ENCODE measurements at regions not wholly inside any gene's neighbourhood (a gene's known extent, or its start where the extent isn't known, plus 50 kb on each side); places are given as distances from the start of the nearest gene placed in this dataset.

DNA sequence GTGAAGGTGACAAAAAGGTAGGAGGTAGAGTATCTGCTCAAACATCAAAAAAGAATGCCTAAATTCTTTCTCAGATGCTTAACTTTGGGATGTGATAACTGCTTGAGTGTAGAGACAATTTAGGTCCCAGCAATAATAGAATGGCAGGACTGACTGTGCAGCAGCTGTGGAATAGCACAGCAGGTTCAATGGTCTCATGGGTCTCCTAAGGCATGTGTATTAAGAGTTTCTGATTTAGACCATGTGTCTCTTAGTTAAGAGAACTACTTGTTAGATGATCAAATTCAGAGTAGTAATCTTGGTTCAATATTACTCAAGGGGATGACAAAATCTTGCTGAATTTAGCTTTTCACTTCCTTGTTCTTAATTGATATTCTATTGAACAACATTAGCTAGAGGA is 72.0 kb downstream of the ALX1 start:
- no peak for DNase-seq (ENCODE audit: low read depth)
- H3K4me3 ChIP-seq (ENCODE audit: low read length) = no peak overlapping the region
- no peak overlapping the region for H3K9ac ChIP-seq (ENCODE audit: low read length)
- H3K9me3 ChIP-seq (ENCODE audit: control insufficient read depth, low read length) = no peaks in the 10 kb centered on the region
- no peaks in the 10 kb centered on the region for H3K27me3 ChIP-seq (replicated peaks; ENCODE audit: control insufficient read depth, insufficient read depth, low read length)
- no peaks in the 10 kb centered on the region for H3K36me3 ChIP-seq (ENCODE audit: control insufficient read depth, insufficient read depth, low read length, severe bottlenecking)
- H3K4me1 ChIP-seq (ENCODE audit: control insufficient read depth, insufficient read depth, low read length) = no peaks in the 10 kb centered on the region

DNA sequence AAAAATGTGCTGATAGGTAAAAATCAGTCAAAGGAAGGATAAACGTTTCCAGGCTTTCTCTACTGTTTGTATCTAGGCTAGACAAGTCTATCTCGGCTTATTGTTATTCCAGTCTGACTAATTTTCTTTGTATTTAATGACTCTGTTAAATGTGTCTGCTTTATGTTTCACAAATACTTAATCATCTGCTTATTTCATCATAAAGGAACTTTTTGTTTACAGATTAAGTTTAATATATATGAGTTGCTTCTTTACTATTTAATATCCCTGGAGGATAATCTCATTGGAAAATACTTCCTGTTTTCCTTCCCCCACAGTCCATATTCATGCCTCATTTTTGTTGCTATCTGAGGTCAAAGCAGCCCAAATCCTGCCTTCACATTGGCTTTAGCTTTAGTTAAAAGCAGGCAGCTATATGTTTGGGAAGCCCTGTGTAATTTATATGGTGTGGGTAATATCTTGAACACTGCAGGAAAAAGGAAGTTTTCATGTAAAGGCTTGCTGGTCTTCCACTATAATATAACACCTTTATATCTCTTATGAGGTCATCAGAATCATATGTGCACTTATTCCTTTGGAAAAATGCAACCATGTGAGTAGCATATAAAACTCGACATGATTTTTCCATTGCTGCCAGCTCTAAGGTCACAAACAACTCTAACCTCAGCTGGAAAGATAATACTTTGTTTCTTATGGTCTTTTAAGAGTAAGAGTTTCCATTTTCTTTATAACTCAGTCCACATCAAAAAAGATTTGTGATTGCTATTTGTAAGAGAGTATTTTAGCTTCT is 76.8 kb downstream of the ALX1 start:
- no peak for DNase-seq (ENCODE audit: low read depth)
- Histone ChIP-seq H3K4me3 (ENCODE audit: low read length) (no peak overlapping the region), H3K9me3 (ENCODE audit: control insufficient read depth, low read length) (no peaks in the 10 kb centered on the region), H3K36me3 (ENCODE audit: control insufficient read depth, insufficient read depth, low read length, severe bottlenecking) (no peaks in the 10 kb centered on the region), H3K4me1 (ENCODE audit: control insufficient read depth, insufficient read depth, low read length) (no peaks in the 10 kb centered on the region), H3K9ac (ENCODE audit: low read length) (no peak overlapping the region), H3K27me3 (replicated peaks; ENCODE audit: control insufficient read depth, insufficient read depth, low read length) (no peaks in the 10 kb centered on the region)

DNA sequence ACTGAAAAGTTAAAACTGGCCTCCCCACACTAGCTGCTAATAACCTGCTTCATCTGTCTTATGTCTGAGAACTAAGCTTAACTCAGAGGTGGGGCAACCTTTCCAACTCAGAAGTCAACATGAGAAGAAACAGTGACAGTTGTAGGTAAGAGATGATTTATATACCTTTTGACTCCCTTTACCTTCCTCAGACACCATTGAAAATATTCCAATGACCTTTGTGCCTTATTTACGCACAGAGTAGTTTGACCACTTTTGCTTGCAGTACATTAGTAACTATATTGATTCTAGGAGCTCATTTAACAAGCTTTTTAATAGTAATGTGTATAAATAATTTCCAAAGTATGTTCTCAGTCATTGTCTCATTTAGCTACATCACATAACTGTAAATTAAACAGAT is 77.6 kb downstream of the ALX1 start:
- Histone ChIP-seq H3K9ac (ENCODE audit: low read length) (no peak overlapping the region), H3K4me3 (ENCODE audit: low read length) (no peak overlapping the region), H3K36me3 (ENCODE audit: control insufficient read depth, insufficient read depth, low read length, severe bottlenecking) (no peaks in the 10 kb centered on the region), H3K9me3 (ENCODE audit: control insufficient read depth, low read length) (no peaks in the 10 kb centered on the region), H3K27me3 (replicated peaks; ENCODE audit: control insufficient read depth, insufficient read depth, low read length) (no peaks in the 10 kb centered on the region), H3K4me1 (ENCODE audit: control insufficient read depth, insufficient read depth, low read length) (no peaks in the 10 kb centered on the region)
- no peak for DNase-seq (ENCODE audit: low read depth)

DNA sequence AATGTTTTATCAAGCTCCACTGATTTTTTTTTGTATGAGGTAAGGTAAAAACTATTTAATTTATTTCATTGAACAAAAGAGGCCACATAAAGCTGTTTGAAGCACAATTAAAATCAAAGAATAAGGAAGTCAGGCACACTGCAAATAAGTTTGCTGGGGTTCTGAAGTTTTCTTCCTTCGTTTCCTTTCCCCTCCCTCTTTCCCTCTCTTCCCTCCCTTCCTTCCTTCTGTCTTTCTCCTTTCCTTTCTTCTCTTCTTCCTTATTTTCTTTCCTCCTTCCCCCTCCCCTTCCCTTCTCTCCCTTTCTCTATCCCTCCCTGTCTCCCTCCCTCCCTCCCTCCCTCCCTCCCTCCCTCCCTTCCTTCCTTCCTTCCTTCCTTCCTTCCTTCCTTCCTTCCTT is 78.7 kb downstream of the ALX1 start:
- H3K9ac ChIP-seq (ENCODE audit: low read length) = no peak overlapping the region
- H3K36me3 ChIP-seq (ENCODE audit: control insufficient read depth, insufficient read depth, low read length, severe bottlenecking) = no peaks in the 10 kb centered on the region
- H3K4me1 ChIP-seq (ENCODE audit: control insufficient read depth, insufficient read depth, low read length) = no peaks in the 10 kb centered on the region
- H3K27me3 ChIP-seq (replicated peaks; ENCODE audit: control insufficient read depth, insufficient read depth, low read length) = no peaks in the 10 kb centered on the region
- H3K9me3 ChIP-seq (ENCODE audit: control insufficient read depth, low read length) = no peaks in the 10 kb centered on the region
- H3K4me3 ChIP-seq (ENCODE audit: low read length) = no peak overlapping the region
- no peak for DNase-seq (ENCODE audit: low read depth)

DNA sequence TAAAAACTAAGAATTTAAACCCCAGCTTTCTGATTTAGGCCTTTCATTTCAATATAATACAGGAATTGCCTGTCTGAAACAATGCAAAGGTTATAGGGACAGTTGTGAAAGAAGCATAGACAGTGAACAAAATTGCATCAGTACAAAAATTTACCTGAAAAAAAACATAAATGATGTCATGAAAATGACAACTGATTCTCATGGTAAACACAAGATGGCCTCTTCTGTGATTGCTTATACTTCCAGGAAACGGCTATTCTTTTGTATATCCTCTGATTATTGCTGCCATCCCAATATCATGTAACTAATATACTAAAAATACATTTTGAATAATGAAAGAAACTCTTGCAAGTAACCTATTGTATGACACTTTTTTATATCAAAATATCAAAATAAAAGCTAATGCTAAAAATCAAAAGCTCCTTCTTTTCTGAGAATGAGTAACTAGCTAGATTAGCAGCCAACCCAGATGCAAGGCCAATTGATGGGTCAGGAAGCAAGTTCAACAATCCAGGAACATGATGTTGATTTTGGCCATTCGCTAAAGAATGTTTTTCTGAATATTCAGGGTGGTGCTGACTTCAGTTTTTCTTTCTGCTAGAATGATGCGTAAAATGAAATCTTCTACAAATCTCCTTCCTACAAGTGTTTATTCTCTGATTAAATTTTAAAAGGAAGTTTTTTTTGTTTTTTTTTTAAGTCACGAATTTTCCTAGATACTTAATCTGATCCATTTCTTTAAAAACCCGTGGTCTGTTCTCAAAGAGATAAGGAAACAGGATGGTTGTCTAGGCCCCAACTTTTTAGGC is 83.6 kb downstream of the ALX1 start:
- Histone ChIP-seq H3K4me1 (ENCODE audit: control insufficient read depth, insufficient read depth, low read length) (no peaks in the 10 kb centered on the region), H3K36me3 (ENCODE audit: control insufficient read depth, insufficient read depth, low read length, severe bottlenecking) (no peaks in the 10 kb centered on the region), H3K9ac (ENCODE audit: low read length) (no peak overlapping the region), H3K27me3 (replicated peaks; ENCODE audit: control insufficient read depth, insufficient read depth, low read length) (no peaks in the 10 kb centered on the region), H3K4me3 (ENCODE audit: low read length) (no peak overlapping the region), H3K9me3 (ENCODE audit: control insufficient read depth, low read length) (no peaks in the 10 kb centered on the region)
- peak; percentile 65 for DNase-seq (ENCODE audit: low read depth)

DNA sequence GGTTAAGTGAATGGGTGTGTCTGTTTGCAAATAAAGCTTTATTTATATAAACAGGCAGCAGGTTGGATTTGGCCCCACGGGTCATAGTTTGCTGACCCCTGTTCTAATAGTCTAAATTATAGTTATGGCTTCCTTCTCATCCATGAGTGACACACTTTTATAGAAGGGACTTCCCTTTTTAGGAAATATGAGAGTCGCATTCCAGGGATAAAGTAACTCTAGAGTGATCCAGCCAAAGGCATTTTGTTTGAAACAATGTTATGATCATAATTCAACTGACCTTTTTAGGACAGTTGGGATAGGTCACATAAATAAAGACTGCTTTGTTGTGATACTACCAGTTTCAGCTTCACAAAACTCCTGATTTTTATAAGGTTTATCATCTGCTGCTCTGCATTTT is 87.9 kb downstream of the ALX1 start:
- DNase-seq (ENCODE audit: low read depth) = no peak
- no peaks in the 10 kb centered on the region for H3K9me3 ChIP-seq (ENCODE audit: control insufficient read depth, low read length)
- H3K4me1 ChIP-seq (ENCODE audit: control insufficient read depth, insufficient read depth, low read length) = peaks cover 9% of the 10 kb centered on the region
- H3K27me3 ChIP-seq (replicated peaks; ENCODE audit: control insufficient read depth, insufficient read depth, low read length) = no peaks in the 10 kb centered on the region
- H3K4me3 ChIP-seq (ENCODE audit: low read length) = no peak overlapping the region
- H3K9ac ChIP-seq (ENCODE audit: low read length) = no peak overlapping the region
- H3K36me3 ChIP-seq (ENCODE audit: control insufficient read depth, insufficient read depth, low read length, severe bottlenecking) = no peaks in the 10 kb centered on the region

DNA sequence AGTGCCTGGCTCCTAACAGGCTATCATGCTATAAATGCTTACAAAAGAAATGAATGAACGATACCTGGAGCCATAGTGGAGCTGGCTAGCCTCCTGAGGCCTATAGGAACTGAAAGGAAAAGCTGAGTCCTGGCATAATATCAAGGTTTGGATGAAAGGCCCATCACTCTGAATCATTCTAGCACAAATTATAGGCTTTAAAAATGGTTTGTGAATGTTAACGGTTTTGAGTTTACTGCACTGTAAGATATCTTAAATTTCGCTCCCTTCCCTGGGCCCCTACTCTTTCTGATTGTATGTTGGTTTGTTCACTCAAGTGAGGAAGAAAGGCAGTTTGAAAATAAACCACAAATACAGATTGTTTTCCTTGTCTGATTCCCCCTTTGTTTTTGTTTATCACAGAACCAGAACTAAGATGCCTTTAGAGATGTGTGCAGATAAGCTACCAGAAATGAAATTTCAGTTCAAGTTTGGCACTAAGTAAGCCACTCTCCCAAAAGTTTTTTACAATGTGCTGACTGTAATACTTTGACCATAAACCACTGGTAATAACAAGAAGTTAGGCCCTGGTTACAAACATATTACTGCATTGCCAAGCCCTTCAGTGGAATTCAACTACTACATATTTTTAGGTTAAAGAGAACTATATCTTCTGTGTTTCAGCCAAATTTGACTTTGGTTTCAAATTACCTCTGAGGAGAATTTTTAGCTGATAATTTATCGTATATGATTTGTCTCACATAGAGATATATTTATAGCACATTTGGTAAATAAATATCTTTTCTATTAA is 89.5 kb downstream of the ALX1 start:
- H3K4me1 ChIP-seq (ENCODE audit: control insufficient read depth, insufficient read depth, low read length) = peaks cover 9% of the 10 kb centered on the region
- no peak overlapping the region for H3K9ac ChIP-seq (ENCODE audit: low read length)
- H3K9me3 ChIP-seq (ENCODE audit: control insufficient read depth, low read length) = no peaks in the 10 kb centered on the region
- no peaks in the 10 kb centered on the region for H3K27me3 ChIP-seq (replicated peaks; ENCODE audit: control insufficient read depth, insufficient read depth, low read length)
- peak; percentile 72 for DNase-seq (ENCODE audit: low read depth)
- no peak overlapping the region for H3K4me3 ChIP-seq (ENCODE audit: low read length)
- H3K36me3 ChIP-seq (ENCODE audit: control insufficient read depth, insufficient read depth, low read length, severe bottlenecking) = no peaks in the 10 kb centered on the region

DNA sequence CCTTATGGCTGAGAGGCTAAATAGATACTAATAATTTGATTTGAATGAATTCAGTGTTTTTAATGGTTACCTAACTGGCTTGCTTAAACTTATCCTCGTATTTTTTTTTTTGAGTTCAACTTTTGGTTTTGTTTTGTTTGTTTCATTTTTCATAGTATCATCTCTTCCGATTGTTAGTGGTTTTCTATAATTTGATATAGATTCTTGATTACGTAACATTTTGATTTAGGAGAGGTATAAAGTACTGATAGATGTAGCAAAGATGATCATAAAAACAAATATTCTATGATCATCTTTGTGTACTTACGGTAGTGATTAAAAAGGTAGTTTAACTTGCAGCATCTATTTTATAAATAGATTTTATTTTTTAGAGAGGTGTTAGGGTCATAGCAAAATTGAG is 93.0 kb downstream of the ALX1 start:
- no peak overlapping the region for H3K9ac ChIP-seq (ENCODE audit: low read length)
- no peak overlapping the region for H3K4me3 ChIP-seq (ENCODE audit: low read length)
- no peak for DNase-seq (ENCODE audit: low read depth)
- peaks cover 9% of the 10 kb centered on the region for H3K4me1 ChIP-seq (ENCODE audit: control insufficient read depth, insufficient read depth, low read length)
- H3K27me3 ChIP-seq (replicated peaks; ENCODE audit: control insufficient read depth, insufficient read depth, low read length) = no peaks in the 10 kb centered on the region
- H3K9me3 ChIP-seq (ENCODE audit: control insufficient read depth, low read length) = no peaks in the 10 kb centered on the region
- H3K36me3 ChIP-seq (ENCODE audit: control insufficient read depth, insufficient read depth, low read length, severe bottlenecking) = no peaks in the 10 kb centered on the region

DNA sequence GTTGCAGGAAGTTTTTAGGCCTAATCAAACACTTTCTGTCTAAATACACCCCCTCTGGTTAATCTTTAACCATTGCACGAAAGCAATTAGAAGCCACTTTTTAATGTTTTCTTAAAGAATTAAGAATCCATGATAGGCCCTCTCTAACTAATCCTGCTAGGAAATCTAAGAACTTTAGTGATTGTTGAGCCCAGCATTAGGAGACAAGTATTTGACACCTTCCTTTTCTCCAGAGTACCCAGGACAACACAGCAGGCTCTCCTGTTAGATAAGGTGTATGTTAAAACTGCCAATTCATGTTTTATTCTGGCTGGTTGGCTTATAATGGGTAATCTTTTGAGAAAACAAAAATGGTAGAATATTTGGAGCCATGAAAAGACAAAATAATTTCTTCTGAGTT is 95.0 kb downstream of the ALX1 start:
- Histone ChIP-seq H3K9ac (ENCODE audit: low read length) (no peak overlapping the region), H3K4me3 (ENCODE audit: low read length) (no peak overlapping the region), H3K36me3 (ENCODE audit: control insufficient read depth, insufficient read depth, low read length, severe bottlenecking) (no peaks in the 10 kb centered on the region), H3K4me1 (ENCODE audit: control insufficient read depth, insufficient read depth, low read length) (no peaks in the 10 kb centered on the region), H3K9me3 (ENCODE audit: control insufficient read depth, low read length) (no peaks in the 10 kb centered on the region), H3K27me3 (replicated peaks; ENCODE audit: control insufficient read depth, insufficient read depth, low read length) (no peaks in the 10 kb centered on the region)
- no peak for DNase-seq (ENCODE audit: low read depth)

DNA sequence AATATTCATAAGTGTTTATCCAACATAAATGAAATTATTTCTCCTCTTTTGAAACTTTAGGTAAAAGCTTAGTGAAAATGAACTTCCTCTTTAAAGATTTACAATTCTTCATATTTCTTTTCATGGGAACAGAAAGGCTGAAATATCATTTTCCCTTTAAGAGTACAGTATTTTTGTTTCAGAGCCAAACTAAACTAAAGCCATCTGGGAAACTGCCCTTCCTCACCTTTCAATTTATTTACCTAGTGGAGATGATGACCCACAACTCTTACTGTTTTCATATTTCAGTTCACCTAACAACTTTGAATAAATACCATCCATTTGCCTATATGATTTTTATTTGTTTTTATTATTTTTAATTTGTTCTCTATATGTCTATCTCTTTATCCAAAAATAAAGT is 105.4 kb downstream of the ALX1 start:
- no peak for DNase-seq (ENCODE audit: low read depth)
- Histone ChIP-seq H3K4me1 (ENCODE audit: control insufficient read depth, insufficient read depth, low read length) (no peaks in the 10 kb centered on the region), H3K4me3 (ENCODE audit: low read length) (no peak overlapping the region), H3K9me3 (ENCODE audit: control insufficient read depth, low read length) (no peaks in the 10 kb centered on the region), H3K9ac (ENCODE audit: low read length) (no peak overlapping the region), H3K27me3 (replicated peaks; ENCODE audit: control insufficient read depth, insufficient read depth, low read length) (no peaks in the 10 kb centered on the region), H3K36me3 (ENCODE audit: control insufficient read depth, insufficient read depth, low read length, severe bottlenecking) (no peaks in the 10 kb centered on the region)

DNA sequence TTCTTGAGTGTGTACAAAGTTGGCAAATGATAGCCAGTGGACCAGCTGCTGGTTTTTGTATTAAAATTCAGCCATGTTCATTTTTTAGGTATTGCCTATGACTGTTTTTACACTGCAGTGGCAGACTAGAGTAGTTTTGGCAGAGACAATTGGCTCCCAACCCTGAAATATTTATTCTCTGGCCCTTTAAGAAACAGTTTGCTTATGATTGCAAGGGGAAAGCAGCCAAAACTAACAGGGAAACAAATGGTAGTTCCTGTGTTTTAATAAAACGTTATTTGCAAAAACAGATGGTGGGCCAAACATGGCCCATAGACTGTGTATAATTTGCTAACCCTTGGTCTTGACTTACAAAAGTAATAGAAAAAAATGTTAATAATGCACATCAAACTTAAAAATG is 110.2 kb downstream of the ALX1 start:
- Histone ChIP-seq H3K27me3 (replicated peaks; ENCODE audit: control insufficient read depth, insufficient read depth, low read length) (no peaks in the 10 kb centered on the region), H3K4me1 (ENCODE audit: control insufficient read depth, insufficient read depth, low read length) (no peaks in the 10 kb centered on the region)

More for the DNA sequence above, 110.2 kb downstream of the ALX1 start:
- Histone ChIP-seq H3K9ac (ENCODE audit: low read length) (no peak overlapping the region), H3K36me3 (ENCODE audit: control insufficient read depth, insufficient read depth, low read length, severe bottlenecking) (no peaks in the 10 kb centered on the region), H3K4me3 (ENCODE audit: low read length) (no peak overlapping the region), H3K9me3 (ENCODE audit: control insufficient read depth, low read length) (no peaks in the 10 kb centered on the region)
- DNase-seq (ENCODE audit: low read depth) = no peak
